ENCODE measurements at regions not wholly inside any gene's neighbourhood (a gene's known extent, or its start where the extent isn't known, plus 50 kb on each side); places are given as distances from the start of the nearest gene placed in this dataset.

DNA sequence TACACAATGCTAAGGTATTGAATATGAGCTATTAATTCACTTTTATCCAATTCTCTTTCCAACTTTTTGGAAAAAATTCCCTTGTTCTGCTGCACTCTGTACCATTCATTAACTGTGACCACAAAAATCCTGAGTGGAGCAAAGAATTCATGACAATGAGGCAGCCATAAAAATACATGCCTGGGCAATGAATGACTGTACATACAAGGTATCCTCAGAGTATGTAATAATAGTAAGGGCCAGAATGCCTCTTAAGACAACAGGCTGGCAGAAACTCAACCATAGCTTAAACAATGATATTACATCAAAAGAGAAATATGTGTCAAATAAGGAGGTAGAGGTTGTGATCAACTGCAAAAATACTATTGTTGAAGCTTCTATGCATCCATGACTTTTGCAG, 74.7 kb upstream of the CA10 start:
- no peak overlapping the region for H3K27ac Mint-ChIP-seq
- no peak overlapping the region for H3K4me3 ChIP-seq

DNA sequence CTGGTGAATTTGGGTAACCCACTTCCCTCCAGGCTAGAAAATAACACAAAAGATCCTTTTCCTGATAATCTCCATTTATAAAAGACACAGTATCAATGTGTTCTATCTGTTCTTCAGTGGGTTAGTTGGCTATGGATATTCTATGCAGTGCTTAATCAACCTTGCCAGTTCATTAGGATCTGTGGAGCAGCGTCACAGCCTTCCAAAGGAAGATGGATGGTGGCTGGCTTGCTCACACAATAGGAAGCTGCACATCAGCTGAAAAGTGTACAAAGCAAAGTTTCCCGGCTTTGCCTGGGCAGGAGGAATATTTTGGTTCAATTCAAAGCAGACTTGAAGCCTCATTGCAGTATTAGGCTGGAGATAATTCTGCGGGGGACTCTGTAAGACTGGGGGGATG, 70.3 kb upstream of the CA10 start:
- Mint-ChIP-seq H3K9me3 (no peaks in the 10 kb centered on the region; the same call in 2 of the 3 replicates), H3K4me1 (no peaks in the 10 kb centered on the region), H3K27ac (no peak overlapping the region), H3K27me3 (ENCODE audit: insufficient read depth, low read depth, poor library complexity) (no peaks in the 10 kb centered on the region), H3K36me3 (ENCODE audit: low read depth) (no peaks in the 10 kb centered on the region), H3K4me3 (no peak overlapping the region)
- Histone ChIP-seq H3K4me3 (no peak overlapping the region), H3K4me1 (ENCODE audit: insufficient read depth) (no peaks in the 10 kb centered on the region), H3K79me2 (replicated peaks; ENCODE audit: insufficient read depth) (no peaks in the 10 kb centered on the region), H3F3A (replicated peaks; ENCODE audit: low read depth) (no peaks in the 10 kb centered on the region), H3K36me3 (ENCODE audit: insufficient read depth) (no peaks in the 10 kb centered on the region), H3K27ac (ENCODE audit: low read depth) (no peak overlapping the region), H3K9me2 (ENCODE audit: insufficient read depth) (no peaks in the 10 kb centered on the region), H3K4me2 (no peak overlapping the region), H4K20me1 (replicated peaks; ENCODE audit: insufficient read depth) (no peaks in the 10 kb centered on the region; the same call in 1 of the 2 replicates), H3K27me3 (ENCODE audit: insufficient read depth) (no peaks in the 10 kb centered on the region), H2AFZ (no peak overlapping the region)
- DNase-seq (ENCODE audit: low spot score) (no peak), ATAC-seq (no peak)
- TF ChIP-seq ZNF114 (CRISPR knock-in tag; IDR thresholded peaks at IDR 0.05) (no peak), CREB1 (CRISPR knock-in tag; IDR thresholded peaks at IDR 0.05; ENCODE audit: low read depth) (no peak), JUNB (IDR thresholded peaks at IDR 0.05; ENCODE audit: unreplicated experiment) (no peak), EZH2 (IDR thresholded peaks at IDR 0.05; ENCODE audit: low read depth, unreplicated experiment) (no peak), STAT1 (IDR thresholded peaks at IDR 0.05; ENCODE audit: unreplicated experiment) (no peak), POLR2AphosphoS5 (IDR thresholded peaks at IDR 0.05; ENCODE audit: low read depth) (no peak)
- TF ChIP-seq, protein P1, sequence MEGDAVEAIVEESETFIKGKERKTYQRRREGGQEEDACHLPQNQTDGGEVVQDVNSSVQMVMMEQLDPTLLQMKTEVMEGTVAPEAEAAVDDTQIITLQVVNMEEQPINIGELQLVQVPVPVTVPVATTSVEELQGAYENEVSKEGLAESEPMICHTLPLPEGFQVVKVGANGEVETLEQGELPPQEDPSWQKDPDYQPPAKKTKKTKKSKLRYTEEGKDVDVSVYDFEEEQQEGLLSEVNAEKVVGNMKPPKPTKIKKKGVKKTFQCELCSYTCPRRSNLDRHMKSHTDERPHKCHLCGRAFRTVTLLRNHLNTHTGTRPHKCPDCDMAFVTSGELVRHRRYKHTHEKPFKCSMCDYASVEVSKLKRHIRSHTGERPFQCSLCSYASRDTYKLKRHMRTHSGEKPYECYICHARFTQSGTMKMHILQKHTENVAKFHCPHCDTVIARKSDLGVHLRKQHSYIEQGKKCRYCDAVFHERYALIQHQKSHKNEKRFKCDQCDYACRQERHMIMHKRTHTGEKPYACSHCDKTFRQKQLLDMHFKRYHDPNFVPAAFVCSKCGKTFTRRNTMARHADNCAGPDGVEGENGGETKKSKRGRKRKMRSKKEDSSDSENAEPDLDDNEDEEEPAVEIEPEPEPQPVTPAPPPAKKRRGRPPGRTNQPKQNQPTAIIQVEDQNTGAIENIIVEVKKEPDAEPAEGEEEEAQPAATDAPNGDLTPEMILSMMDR (conservative IDR thresholded peaks at IDR 0.05; ENCODE audit: low read depth in 2 of 2) = no peak
- TF ChIP-seq, protein P2, sequence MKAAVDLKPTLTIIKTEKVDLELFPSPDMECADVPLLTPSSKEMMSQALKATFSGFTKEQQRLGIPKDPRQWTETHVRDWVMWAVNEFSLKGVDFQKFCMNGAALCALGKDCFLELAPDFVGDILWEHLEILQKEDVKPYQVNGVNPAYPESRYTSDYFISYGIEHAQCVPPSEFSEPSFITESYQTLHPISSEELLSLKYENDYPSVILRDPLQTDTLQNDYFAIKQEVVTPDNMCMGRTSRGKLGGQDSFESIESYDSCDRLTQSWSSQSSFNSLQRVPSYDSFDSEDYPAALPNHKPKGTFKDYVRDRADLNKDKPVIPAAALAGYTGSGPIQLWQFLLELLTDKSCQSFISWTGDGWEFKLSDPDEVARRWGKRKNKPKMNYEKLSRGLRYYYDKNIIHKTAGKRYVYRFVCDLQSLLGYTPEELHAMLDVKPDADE (IDR thresholded peaks at IDR 0.05) = no peak

More for the DNA sequence above, 74.7 kb upstream of the CA10 start:
- DNase-seq (ENCODE audit: low spot score) = no peak
- Histone ChIP-seq H3K27ac (ENCODE audit: low read depth) (no peak overlapping the region), H3F3A (replicated peaks; ENCODE audit: low read depth) (no peaks in the 10 kb centered on the region), H3K4me1 (ENCODE audit: insufficient read depth) (no peaks in the 10 kb centered on the region), H4K20me1 (replicated peaks; ENCODE audit: insufficient read depth) (no peaks in the 10 kb centered on the region), H3K27me3 (ENCODE audit: insufficient read depth) (no peaks in the 10 kb centered on the region), H2AFZ (no peak overlapping the region), H3K4me2 (no peak overlapping the region), H3K9me2 (ENCODE audit: insufficient read depth) (no peaks in the 10 kb centered on the region), H3K36me3 (ENCODE audit: insufficient read depth) (no peaks in the 10 kb centered on the region), H3K79me2 (replicated peaks; ENCODE audit: insufficient read depth) (no peaks in the 10 kb centered on the region)
- Mint-ChIP-seq H3K9me3 (no peaks in the 10 kb centered on the region; the same call in 2 of the 3 replicates), H3K4me3 (no peak overlapping the region), H3K4me1 (peaks cover 9% of the 10 kb centered on the region), H3K27me3 (ENCODE audit: insufficient read depth, low read depth, poor library complexity) (peaks cover 3% of the 10 kb centered on the region), H3K36me3 (ENCODE audit: low read depth) (no peaks in the 10 kb centered on the region)
- TF ChIP-seq NANOG (IDR thresholded peaks at IDR 0.05; ENCODE audit: borderline replicate concordance) = no peak
- no peak for ATAC-seq

All from GM23338 (cell line).